ENCODE measurements at regions not wholly inside any gene's neighbourhood (a gene's known extent, or its start where the extent isn't known, plus 50 kb on each side); places are given as distances from the start of the nearest gene placed in this dataset.

GRCh38 chr2:129729646-129730045 is 249.8 kb upstream of the RAB6C start:
- DNase-seq (ENCODE audit: low read depth in 4 of 4, low spot score in 3 of 4): no peak

- DNase-seq (ENCODE audit: low read depth in 4 of 4, low spot score in 3 of 4): no peak
Measured at GRCh38 chr2:129730979-129731378, 248.5 kb upstream of the RAB6C start.

GRCh38 chr2:129731907-129732629 is 247.4 kb upstream of the RAB6C start:
- DNase-seq (ENCODE audit: low read depth in 4 of 4, low spot score in 3 of 4): no peak

- no peak for DNase-seq (ENCODE audit: low read depth in 4 of 4, low spot score in 3 of 4)
Measured at GRCh38 chr2:129732630-129733026, 246.8 kb upstream of the RAB6C start.

- no peak for DNase-seq (ENCODE audit: low read depth in 4 of 4, low spot score in 3 of 4)
Measured at GRCh38 chr2:129733041-129733440, 246.4 kb upstream of the RAB6C start.

GRCh38 chr2:129733579-129733978 is 245.9 kb upstream of the RAB6C start:
- no peak for DNase-seq (ENCODE audit: low read depth in 4 of 4, low spot score in 3 of 4)

- DNase-seq (ENCODE audit: low read depth in 4 of 4, low spot score in 3 of 4): no peak
Measured at GRCh38 chr2:129734343-129735034, 245.0 kb upstream of the RAB6C start.

GRCh38 chr2:129735576-129735975 is 243.9 kb upstream of the RAB6C start:
- DNase-seq (ENCODE audit: low read depth in 4 of 4, low spot score in 3 of 4): no peak

- DNase-seq (ENCODE audit: low read depth in 4 of 4, low spot score in 3 of 4): no peak
Measured at GRCh38 chr2:129737660-129738527, 241.6 kb upstream of the RAB6C start.

- DNase-seq (ENCODE audit: low read depth in 4 of 4, low spot score in 3 of 4): no peak
Measured at GRCh38 chr2:129738799-129739198, 240.7 kb upstream of the RAB6C start.

- no peak for DNase-seq (ENCODE audit: low read depth in 4 of 4, low spot score in 3 of 4)
Measured at GRCh38 chr2:129740504-129740903, 239.0 kb upstream of the RAB6C start.

GRCh38 chr2:129741165-129741564 is 238.3 kb upstream of the RAB6C start:
- no peak for DNase-seq (ENCODE audit: low read depth in 4 of 4, low spot score in 3 of 4)

- no peak for DNase-seq (ENCODE audit: low read depth in 4 of 4, low spot score in 3 of 4)
Measured at GRCh38 chr2:129741623-129742022, 237.8 kb upstream of the RAB6C start.

GRCh38 chr2:129742415-129743180 is 236.9 kb upstream of the RAB6C start:
- no peak for DNase-seq (ENCODE audit: low read depth in 4 of 4, low spot score in 3 of 4)

- no peak for DNase-seq (ENCODE audit: low read depth in 4 of 4, low spot score in 3 of 4)
Measured at GRCh38 chr2:129744141-129744540, 235.3 kb upstream of the RAB6C start.

- DNase-seq (ENCODE audit: low read depth in 4 of 4, low spot score in 3 of 4): no peak
Measured at GRCh38 chr2:129744649-129745048, 234.8 kb upstream of the RAB6C start.

GRCh38 chr2:129747500-129748125 is 231.9 kb upstream of the RAB6C start:
- DNase-seq (ENCODE audit: low read depth in 4 of 4, low spot score in 3 of 4): no peak

GRCh38 chr2:129748250-129748649 is 231.2 kb upstream of the RAB6C start:
- no peak for DNase-seq (ENCODE audit: low read depth in 4 of 4, low spot score in 3 of 4)

GRCh38 chr2:129748653-129749052 is 230.8 kb upstream of the RAB6C start:
- DNase-seq (ENCODE audit: low read depth in 4 of 4, low spot score in 3 of 4): no peak

- DNase-seq (ENCODE audit: low read depth in 4 of 4, low spot score in 3 of 4): no peak
Measured at GRCh38 chr2:129751409-129751808, 228.1 kb upstream of the RAB6C start.
